ENCODE measurements at regions not wholly inside any gene's neighbourhood (a gene's known extent, or its start where the extent isn't known, plus 50 kb on each side); places are given as distances from the start of the nearest gene placed in this dataset.
A peak's percentile ranks its signal among the peaks of the same experiment; 100 is the strongest.

GRCh38 chr2:56133931-56134629, 49.7 kb upstream of the CCDC85A start:
- ATAC-seq (no peak), DNase-seq (no peak)
- 57 to 62% methylated on average over 9 of the region's 9 CpGs for WGBS, 2 donors
- Histone ChIP-seq H3K27ac (no peak overlapping the region), H3K36me3 (replicated peaks in 1 of 2; ENCODE audit: insufficient read depth in 1 of 2, low read depth in 2 of 2) (no peaks in the 10 kb centered on the region), H3K4me3 (no peak overlapping the region), H3K4me1 (no peaks in the 10 kb centered on the region), H3K27me3 (no peaks in the 10 kb centered on the region), H3K9me3 (no peaks in the 10 kb centered on the region)
- TF ChIP-seq CTCF (IDR thresholded peaks at IDR 0.05) (no peak), POLR2A (IDR thresholded peaks at IDR 0.05) (no peak)
- intact Hi-C loops (cut with DNase I): loop anchor here (10.0 kb wide), 2 partner anchors 169 to 409 kb away; no protein-coding TSS in a partner anchor

MicroRNAs in the stretch of these regions (microRNA counts, 767-probe panel; counts per million panel counts)
- microRNA hsa-miR-216a (6,185 to 10,133 counts per million in 2 donors), microRNA hsa-miR-216b (8,497 to 12,979 counts per million in 2 donors), microRNA hsa-miR-217 (6,671 to 10,998 counts per million in 2 donors)

Small RNA genes in the stretch of these regions (microRNA-seq; reads per million reads assigned to microRNA genes)
- gene MIR216A (ENCODE audit: borderline number of aligned reads in 2 of 2, borderline replicate concordance in 2 of 2) (1,394 to 1,732 reads per million in 2 donors), gene MIR216B (ENCODE audit: borderline number of aligned reads in 2 of 2, borderline replicate concordance in 2 of 2) (2,508 to 2,748 reads per million in 2 donors), gene MIR217 (ENCODE audit: borderline number of aligned reads in 2 of 2, borderline replicate concordance in 2 of 2) (8,115 to 10,091 reads per million in 2 donors)

Small RNA genes in the stretch of these regions (small RNA-seq; reads per million reads assigned to genes)
- gene MIR216A: 186 reads per million, percentile 97 among the genes with 10 or more reads in this experiment
- 89.1 reads per million, percentile 96 among the genes with 10 or more reads in this experiment for gene MIR216B
- gene MIR217: 82.2 reads per million, percentile 96 among the genes with 10 or more reads in this experiment
